ENCODE measurements at regions not wholly inside any gene's neighbourhood (a gene's known extent, or its start where the extent isn't known, plus 50 kb on each side); places are given as distances from the start of the nearest gene placed in this dataset.
A peak's percentile ranks its signal among the peaks of the same experiment; 100 is the strongest.

GRCh38 chr5:100479079-100479688 lies 56.0 kb upstream of the FAM174A start:
- POLR2A ChIA-PET (ENCODE audit: partially characterized antibody) = no interaction called here
- H3K4me1 ChIP-seq (replicated peaks in 1 of 4; ENCODE audit: control insufficient read depth in 3 of 4, insufficient read depth in 4 of 4, low read length in 3 of 4) = no peaks in the 10 kb centered on the region
- no peaks in the 10 kb centered on the region for H3K79me1 ChIP-seq (ENCODE audit: low read depth, low read length)
- H4K5ac ChIP-seq (ENCODE audit: insufficient read length, low read depth, low read length) = no peak overlapping the region
- no peak overlapping the region for H3K4ac ChIP-seq (replicated peaks; ENCODE audit: insufficient read length, low read depth, low read length)
- H3K4me3 ChIP-seq (ENCODE audit: extremely low read depth in 1 of 4, insufficient read depth in 2 of 4, low read depth in 3 of 4, low read length in 4 of 4) = no peak overlapping the region
- no peak overlapping the region for H3K56ac ChIP-seq (replicated peaks; ENCODE audit: insufficient read length, low read depth, low read length)
- FAIRE-seq (peak; percentile 76), DNase-seq (ENCODE audit: low read depth in 1 of 2, low spot score in 2 of 2) (no peak)
- no peak for TF ChIP-seq CTBP2 (IDR thresholded peaks at IDR 0.05; ENCODE audit: borderline replicate concordance, insufficient read depth, insufficient read length, low read length)
- TF ChIP-seq SIX5 (IDR thresholded peaks at IDR 0.05; ENCODE audit: low read depth, low read length) = no peak
- TF ChIP-seq CTCF (IDR thresholded peaks at IDR 0.05; ENCODE audit: control extremely low read depth in 1 of 3, insufficient read depth in 1 of 3, low read depth in 1 of 3, low read length in 3 of 3) = peak in 2 of 3 experiments; percentile 50 to 68; a peak in 2 of 4 replicates
- no peak for TF ChIP-seq CEBPB (IDR thresholded peaks at IDR 0.05; ENCODE audit: low read depth, low read length)
- no peak for TF ChIP-seq USF2 (IDR thresholded peaks at IDR 0.05; ENCODE audit: low read length)
- 0 out of 2 replicates have a peak, but pooled peaks have one; percentile 47 for TF ChIP-seq YY1 (IDR thresholded peaks at IDR 0.05; ENCODE audit: low read depth, low read length)
- TF ChIP-seq RAD21 (IDR thresholded peaks at IDR 0.05 in 1 of 2, conservative IDR thresholded peaks at IDR 0.05 in 1 of 2; ENCODE audit: low read depth in 2 of 2, low read length in 2 of 2) = peak; percentile 82 to 85
- no peak overlapping the region for H2BK5ac ChIP-seq (ENCODE audit: low read depth, low read length)
- no peak overlapping the region for H3K14ac ChIP-seq (ENCODE audit: insufficient read length)
- no peaks in the 10 kb centered on the region for H4K20me1 ChIP-seq (replicated peaks in 1 of 2; ENCODE audit: control insufficient read depth in 1 of 2, insufficient read depth in 2 of 2, low read length in 2 of 2)
- no peak overlapping the region for H4K8ac ChIP-seq (ENCODE audit: extremely low read depth, insufficient read depth, low read length)
- H3K23ac ChIP-seq (ENCODE audit: insufficient read length) = no peak overlapping the region
- H2BK15ac ChIP-seq (ENCODE audit: low read length) = no peak overlapping the region
- H2BK12ac ChIP-seq (ENCODE audit: low read depth, low read length) = no peak overlapping the region
- no peaks in the 10 kb centered on the region for H3K27me3 ChIP-seq (replicated peaks in 1 of 4; ENCODE audit: control insufficient read depth in 3 of 4, extremely low read depth in 1 of 4, insufficient read depth in 3 of 4, low read length in 3 of 4)
- no peak overlapping the region for H2BK120ac ChIP-seq (replicated peaks; ENCODE audit: low read depth, low read length)
- H3K79me2 ChIP-seq (ENCODE audit: control insufficient read depth in 1 of 2, insufficient read depth in 2 of 2, low read length in 2 of 2) = no peaks in the 10 kb centered on the region
- H3K27ac ChIP-seq (ENCODE audit: low read depth, low read length) = no peak overlapping the region
- H2BK20ac ChIP-seq (ENCODE audit: low read length) = no peak overlapping the region
- no peak overlapping the region for H4K91ac ChIP-seq (replicated peaks; ENCODE audit: insufficient read length, low read length)
- no peak overlapping the region for H3K9ac ChIP-seq (replicated peaks in 1 of 4; ENCODE audit: extremely low read depth in 1 of 4, low read depth in 3 of 4, low read length in 3 of 4)
- 60% methylated on average over 3 of the region's 3 CpGs; no CpG with 5 or more reads in 1 of the 2 experiments for WGBS, 2 experiments (ENCODE audit: extremely low coverage in 1 of 2, insufficient coverage in 1 of 2, insufficient read length in 1 of 2, insufficient replicate concordance in 2 of 2, low coverage in 1 of 2, low lambda C conversion rate in 2 of 2, missing lambda C conversion rate in 1 of 2)
- CTCF ChIA-PET (ENCODE audit: partially characterized antibody) = interaction anchor here (0.8 to 2.3 kb wide), 6 partner anchors 14 to 312 kb away, joined by 3 to 7 read pairs (median 3); no protein-coding TSS in a partner anchor
- H2AFZ ChIP-seq (ENCODE audit: low read length) = no peak overlapping the region
- H3K18ac ChIP-seq (ENCODE audit: extremely low read depth, low read length) = no peak overlapping the region
- no peaks in the 10 kb centered on the region for H3K23me2 ChIP-seq (ENCODE audit: low read depth, low read length)
- H3K9me3 ChIP-seq (ENCODE audit: insufficient read depth in 2 of 2, low read depth in 1 of 2, low read length in 1 of 2) = no peaks in the 10 kb centered on the region; a peak in 1 of 4 replicates
- H2AK5ac ChIP-seq (ENCODE audit: low read depth, low read length) = no peak overlapping the region
- no peak overlapping the region for H3K4me2 ChIP-seq (ENCODE audit: insufficient read depth in 1 of 2, low read depth in 2 of 2, low read length in 2 of 2)
- H3K36me3 ChIP-seq (ENCODE audit: control insufficient read depth in 2 of 4, insufficient read depth in 4 of 4, low read length in 3 of 4) = no peaks in the 10 kb centered on the region

Measured in H1 (cell line).